HUES64 (cell line): ENCODE measurements at regions not wholly inside any gene's neighbourhood (a gene's known extent, or its start where the extent isn't known, plus 50 kb on each side); places are given as distances from the start of the nearest gene placed in this dataset.
A peak's percentile ranks its signal among the peaks of the same experiment; 100 is the strongest.
"Not testable (repeated sequence)": the region's sequence is repeated elsewhere in the genome, so short reads cannot be mapped to it uniquely, and the experiment has no call there.

ENCODE experiments used
- H3K27ac ChIP-seq: 2 replicates; pipeline ENCODE4 v1.7.0; 2013; ENCODE audit warnings: low read depth, low read length, inconsistent platforms
- H3K27me3 ChIP-seq: 2 replicates; pipeline ENCODE4 v1.6.1; 2013; ENCODE audit warnings: mild to moderate bottlenecking, low read length; ENCODE audit not compliant: insufficient read depth
- H3K36me3 ChIP-seq: 2 replicates; pipeline ENCODE4 v1.6.1; 2013; ENCODE audit warnings: mild to moderate bottlenecking, low read length; ENCODE audit not compliant: insufficient read depth
- H3K4me1 ChIP-seq: 2 replicates; pipeline ENCODE4 v1.6.1; 2013; ENCODE audit warnings: mild to moderate bottlenecking, low read length, moderate library complexity; ENCODE audit not compliant: insufficient read depth
- H3K4me3 ChIP-seq: 2 replicates; pipeline ENCODE4 v1.5.1; 2013; ENCODE audit warnings: mild to moderate bottlenecking, low read length, moderate library complexity
- H3K9ac ChIP-seq: 2 replicates; pipeline ENCODE4 v1.6.1; 2013; ENCODE audit warnings: mild to moderate bottlenecking, low read depth, low read length
- H3K9me3 ChIP-seq: 2 replicates; pipeline ENCODE4 v1.6.1; 2013; ENCODE audit warnings: low read depth, low read length; ENCODE audit not compliant: insufficient read depth
- WGBS: fragments of 150-250, 120-280 bp; methylation state at CpG from one replicate; pipeline ENCODE4 v1.1.7; 2013; ENCODE audit warnings: missing lambda C conversion rate; 5-methylcytosine and 5-hydroxymethylcytosine counted together

DNA sequence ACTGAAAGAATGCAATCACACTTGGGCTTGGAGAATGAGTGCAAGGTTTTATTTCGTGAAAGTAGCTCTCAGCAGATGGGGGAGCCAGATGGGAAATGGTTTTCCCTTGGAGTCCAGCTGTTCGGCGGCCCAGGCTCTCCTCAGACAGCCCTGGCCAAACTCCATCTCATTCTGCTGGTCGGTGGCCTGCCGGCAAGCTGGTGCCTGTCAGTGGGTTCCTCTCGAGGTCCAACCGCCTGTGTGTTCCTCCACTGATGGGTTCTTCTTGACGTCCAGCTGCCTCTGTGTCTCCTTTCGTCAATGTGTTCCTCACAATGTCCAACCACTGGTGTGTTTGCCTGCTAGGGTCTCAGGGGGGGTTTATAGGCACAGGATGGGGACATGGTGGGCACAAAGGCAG, 80.3 kb downstream of the POU3F4 start:
- WGBS = 81% methylated on average over 9 of the region's 9 CpGs
- no peaks in the 10 kb centered on the region for H3K9me3 ChIP-seq
- no peak overlapping the region for H3K4me3 ChIP-seq
- H3K4me1 ChIP-seq = no peaks in the 10 kb centered on the region
- no peak overlapping the region for H3K9ac ChIP-seq
- H3K27ac ChIP-seq = no peak overlapping the region
- H3K36me3 ChIP-seq = no peaks in the 10 kb centered on the region
- H3K27me3 ChIP-seq = no peaks in the 10 kb centered on the region

GRCh38 chrX:83593634-83594294, 85.7 kb downstream of the POU3F4 start:
- Histone ChIP-seq H3K4me1 (no peaks in the 10 kb centered on the region), H3K9ac (no peak overlapping the region), H3K36me3 (no peaks in the 10 kb centered on the region), H3K27ac (no peak overlapping the region), H3K27me3 (no peaks in the 10 kb centered on the region), H3K4me3 (peak overlapping the region; percentile 30), H3K9me3 (no peaks in the 10 kb centered on the region)
- WGBS = 88% methylated on average over 14 of the region's 14 CpGs

DNA sequence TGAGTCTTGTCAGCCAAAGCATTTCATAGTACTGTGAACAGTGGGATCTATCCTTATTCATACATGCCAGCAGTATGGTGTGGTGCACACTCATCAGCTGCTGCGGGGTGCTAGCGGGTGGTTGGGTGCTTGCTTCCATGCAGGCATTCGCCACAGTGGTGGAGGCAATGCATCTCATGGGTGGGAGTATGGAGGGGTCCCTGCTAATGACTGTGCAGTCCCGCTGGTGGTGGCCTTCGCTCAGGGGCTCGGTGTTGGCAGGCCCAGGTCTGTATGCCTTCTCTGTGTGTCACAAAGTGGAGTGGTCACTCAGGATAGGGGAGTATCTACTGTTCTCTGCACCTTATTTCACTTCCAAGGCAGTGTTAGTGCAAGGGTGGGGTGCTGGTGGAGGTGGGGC, 122.6 kb downstream of the POU3F4 start:
- 83% methylated on average over 4 of the region's 6 CpGs for WGBS
- Histone ChIP-seq H3K4me1 (no peaks in the 10 kb centered on the region), H3K4me3 (no peak overlapping the region), H3K36me3 (no peaks in the 10 kb centered on the region), H3K9ac (no peak overlapping the region), H3K27me3 (no peaks in the 10 kb centered on the region), H3K9me3 (no peaks in the 10 kb centered on the region), H3K27ac (no peak overlapping the region)

DNA sequence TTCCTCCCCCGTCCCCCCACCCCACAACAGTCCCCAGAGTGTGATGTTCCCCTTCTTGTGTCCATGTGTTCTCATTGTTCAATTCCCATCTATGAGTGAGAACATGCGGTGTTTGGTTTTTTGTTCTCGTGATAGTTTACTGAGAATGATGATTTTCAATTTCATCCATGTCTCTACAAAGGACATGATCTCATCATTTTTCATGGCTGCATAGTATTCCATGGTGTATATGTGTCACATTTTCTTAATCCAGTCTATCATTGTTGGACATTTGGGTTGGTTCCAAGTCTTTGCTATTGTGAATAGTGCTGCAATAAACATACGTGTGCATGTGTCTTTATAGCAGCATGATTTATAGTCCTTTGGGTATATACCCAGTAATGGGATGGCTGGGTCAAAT, 141.6 kb downstream of the POU3F4 start:
- H3K4me1 ChIP-seq, H3K27me3 ChIP-seq, H3K9ac ChIP-seq, H3K36me3 ChIP-seq, H3K27ac ChIP-seq, H3K9me3 ChIP-seq, H3K4me3 ChIP-seq: not testable (repeated sequence)
- 60% methylated on average over 1 of the region's 4 CpGs for WGBS

DNA sequence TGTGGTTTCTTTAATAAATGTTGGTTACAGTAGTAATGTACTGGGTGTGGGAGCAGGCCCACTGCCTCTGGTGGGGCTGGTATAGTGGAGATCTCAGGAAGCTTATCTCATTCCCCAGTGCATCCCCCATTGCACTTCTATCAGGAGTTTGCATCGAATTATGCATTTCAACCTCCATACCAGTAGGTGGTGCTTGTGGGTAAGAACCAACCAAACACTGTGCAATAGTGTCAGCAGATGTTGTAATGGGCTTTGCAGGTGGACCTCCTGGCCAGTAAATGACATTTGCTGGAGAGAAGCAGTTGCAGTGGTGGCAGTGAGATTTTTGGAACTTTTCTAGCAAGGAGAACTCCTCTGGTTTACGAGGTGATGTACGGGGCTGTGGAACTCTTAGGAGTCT, 150.6 kb downstream of the POU3F4 start:
- Histone ChIP-seq H3K27ac (no peak overlapping the region), H3K36me3 (no peaks in the 10 kb centered on the region), H3K4me3 (no peak overlapping the region), H3K27me3 (no peaks in the 10 kb centered on the region), H3K9me3 (no peaks in the 10 kb centered on the region), H3K4me1 (no peaks in the 10 kb centered on the region), H3K9ac (no peak overlapping the region)
- WGBS = 98% methylated on average over 2 of the region's 3 CpGs
